PC-3 (cell line): ENCODE measurements at regions not wholly inside any gene's neighbourhood (a gene's known extent, or its start where the extent isn't known, plus 50 kb on each side); places are given as distances from the start of the nearest gene placed in this dataset.
"Not testable (repeated sequence)": the region's sequence is repeated elsewhere in the genome, so short reads cannot be mapped to it uniquely, and the experiment has no call there.

Experiments
- ATAC-seq: fragments of 200-7000 bp; cut with Tn5 transposase; 2 replicates; pipeline ENCODE4 v1.9.1; 2020; ENCODE audit warnings: mild to moderate bottlenecking, moderate library complexity
- BruUV-seq: library from RNA; stranded (reverse); fragments of 400-500 nt; replicated peaks from 2 replicates; lab custom pipeline; 2021; lab: Mats Ljungman, UMichigan
- CTCF ChIA-PET: fragments of 300-600 bp; sonication (Branson Sonifier 250); formaldehyde crosslinking; loops from one replicate; lab custom pipeline; 2022; ENCODE audit warnings: antibody characterized with exemption; lab: Charles Lee
- POLR2A ChIA-PET: fragments of 300-600 bp; sonication (Branson Sonifier 250); formaldehyde crosslinking; loops from one replicate; lab custom pipeline; 2022; ENCODE audit warnings: antibody characterized with exemption; ENCODE audit not compliant: unreplicated experiment; lab: Charles Lee
- DNase-seq: peaks from one replicate; pipeline ENCODE4 v3.0.0-alpha.2; 2015
- H2AFZ ChIP-seq: fragments of 300-600 bp; sonication (generic); 2 replicates; pipeline ENCODE4 v1.6.0; 2016; ENCODE audit warnings: antibody characterized with exemption, low read length
- H3F3A ChIP-seq: fragments of 300-600 bp; sonication (generic); one replicate; pipeline ENCODE4 v1.6.0; 2017; ENCODE audit warnings: antibody characterized with exemption, low read length, control low read depth, mild to moderate bottlenecking; ENCODE audit not compliant: unreplicated experiment
- H3K27ac ChIP-seq: fragments of 300-600 bp; sonication (generic); 2 replicates; pipeline ENCODE4 v1.5.1; 2016; ENCODE audit warnings: mild to moderate bottlenecking, low read length
- H3K27me3 ChIP-seq: fragments of 300-600 bp; sonication (generic); 2 replicates; pipeline ENCODE4 v1.6.1; 2016; ENCODE audit warnings: low read length, mixed read lengths
- H3K36me3 ChIP-seq: fragments of 300-600 bp; sonication (generic); 2 replicates; pipeline ENCODE4 v1.6.1; 2016; ENCODE audit warnings: low read depth, mixed run types, low read length, mixed read lengths
- H3K4me1 ChIP-seq: fragments of 300-600 bp; sonication (generic); 2 replicates; pipeline ENCODE4 v1.5.1; 2016; ENCODE audit warnings: low read length; ENCODE audit not compliant: insufficient read depth
- H3K4me2 ChIP-seq: fragments of 300-600 bp; sonication (generic); 2 replicates; pipeline ENCODE4 v1.6.0; 2016; ENCODE audit warnings: low read length
- H3K4me3 ChIP-seq: fragments of 300-600 bp; sonication (generic); 2 replicates; pipeline ENCODE4 v1.5.1; 2016; ENCODE audit warnings: mild to moderate bottlenecking, low read length, mixed read lengths
- H3K79me2 ChIP-seq: fragments of 300-600 bp; sonication (generic); 2 replicates; pipeline ENCODE4 v1.6.1; 2017; ENCODE audit warnings: low read length, mixed read lengths
- H3K9ac ChIP-seq: fragments of 300-600 bp; sonication (generic); 2 replicates; pipeline ENCODE4 v1.6.0; 2016; ENCODE audit warnings: mild to moderate bottlenecking, low read length
- H3K9me2 ChIP-seq: fragments of 300-600 bp; sonication (generic); replicated peaks from 2 replicates; pipeline ENCODE4 v1.6.1; 2016; ENCODE audit warnings: mixed run types, low read length, mixed read lengths
- H3K9me3 ChIP-seq: fragments of 300-600 bp; sonication (generic); 2 replicates; pipeline ENCODE4 v1.6.1; 2016; ENCODE audit warnings: low read length, mixed read lengths
- H4K20me1 ChIP-seq: fragments of 300-600 bp; sonication (generic); 2 replicates; pipeline ENCODE4 v1.6.1; 2016; ENCODE audit warnings: low read length, mixed read lengths
- CTCF ChIP-seq: fragments of 300-600 bp; sonication (generic); conservative IDR thresholded peaks from 2 replicates; pipeline ENCODE4 v1.5.1; 2017; ENCODE audit warnings: antibody characterized with exemption, low read depth, mild to moderate bottlenecking, low read length
- EZH2 ChIP-seq: fragments of 300-600 bp; sonication (generic); IDR thresholded peaks from one replicate; pipeline ENCODE4 v1.6.1; 2017; ENCODE audit warnings: antibody characterized with exemption, mild to moderate bottlenecking, low read length; ENCODE audit not compliant: unreplicated experiment
- EZH2phosphoT487 ChIP-seq: fragments of 300-600 bp; sonication (generic); IDR thresholded peaks from 2 replicates; pipeline ENCODE4 v1.6.1; 2018; ENCODE audit warnings: mild to moderate bottlenecking, antibody characterized with exemption, low read length, borderline replicate concordance
- intact Hi-C: fragments of 100-400 bp; cut with micrococcal nuclease; formaldehyde crosslinking; loops from 2 replicates; pipeline ENCODE4 v1.9.0; 2023

DNA sequence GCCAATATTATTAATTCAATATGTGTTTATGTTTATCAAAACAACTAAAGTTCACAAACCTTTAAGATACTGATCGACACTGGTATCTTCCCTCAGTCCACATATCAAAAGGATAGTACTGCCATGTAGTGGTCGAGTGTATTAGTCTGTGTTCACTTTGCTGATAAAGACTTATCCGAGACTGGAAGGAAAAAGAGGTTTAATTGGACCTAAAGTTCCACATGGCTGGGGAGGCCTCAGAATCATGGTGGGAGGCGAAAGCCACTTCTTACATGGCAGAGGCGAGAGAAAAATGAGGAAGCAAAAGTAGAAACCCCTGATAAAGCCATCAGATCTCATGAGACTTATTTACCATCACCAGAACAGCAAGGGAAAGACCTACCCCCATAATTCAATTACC is 325.4 kb upstream of the PHF14 start:
- no peak overlapping the region for H3K9ac ChIP-seq
- no peaks in the 10 kb centered on the region for H3K9me2 ChIP-seq
- no peaks in the 10 kb centered on the region for H3K79me2 ChIP-seq
- no peaks in the 10 kb centered on the region for H3K9me3 ChIP-seq
- no peak for ATAC-seq
- H3K27ac ChIP-seq: no peak overlapping the region
- BruUV-seq: no TSS peak
- H3F3A ChIP-seq: no peaks in the 10 kb centered on the region
- TF ChIP-seq EZH2 (no peak), CTCF (no peak), EZH2phosphoT487 (no peak)
- H4K20me1 ChIP-seq: no peaks in the 10 kb centered on the region
- no peak overlapping the region for H3K4me3 ChIP-seq
- POLR2A ChIA-PET: no interaction called here
- intact Hi-C loops: no loop called here
- no peaks in the 10 kb centered on the region for H3K36me3 ChIP-seq
- CTCF ChIA-PET: no interaction called here
- H2AFZ ChIP-seq: no peak overlapping the region
- H3K4me1 ChIP-seq: no peaks in the 10 kb centered on the region
- H3K27me3 ChIP-seq: no peaks in the 10 kb centered on the region
- no peak overlapping the region for H3K4me2 ChIP-seq
- DNase-seq: no peak

DNA sequence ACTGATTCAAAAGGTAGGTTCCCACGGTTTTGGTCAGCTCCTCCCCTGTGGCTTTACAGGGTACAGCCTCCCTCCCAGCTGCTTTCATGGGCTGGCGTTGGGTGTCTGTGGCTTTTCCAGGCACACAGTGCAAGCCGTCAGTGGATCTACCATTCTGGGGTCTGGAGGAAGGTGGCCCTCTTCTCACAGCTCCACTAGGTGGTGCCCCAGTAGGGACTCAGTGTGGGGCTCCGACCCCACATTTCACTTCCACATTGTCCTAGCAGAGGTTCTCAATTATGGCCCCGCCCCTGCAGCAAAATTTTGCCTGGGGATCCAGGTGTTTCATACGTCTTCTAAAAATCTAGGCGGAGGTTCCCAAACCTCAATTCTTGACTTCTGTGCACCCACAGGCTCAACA is 324.6 kb upstream of the PHF14 start:
- H3K27ac ChIP-seq, intact Hi-C loops, H3K9ac ChIP-seq, H3K4me1 ChIP-seq, ATAC-seq, H3F3A ChIP-seq, H4K20me1 ChIP-seq, H2AFZ ChIP-seq, H3K4me2 ChIP-seq, H3K36me3 ChIP-seq, H3K9me3 ChIP-seq, H3K4me3 ChIP-seq, BruUV-seq, H3K9me2 ChIP-seq, POLR2A ChIA-PET, H3K79me2 ChIP-seq, DNase-seq, H3K27me3 ChIP-seq, CTCF ChIA-PET: not testable (repeated sequence)

DNA sequence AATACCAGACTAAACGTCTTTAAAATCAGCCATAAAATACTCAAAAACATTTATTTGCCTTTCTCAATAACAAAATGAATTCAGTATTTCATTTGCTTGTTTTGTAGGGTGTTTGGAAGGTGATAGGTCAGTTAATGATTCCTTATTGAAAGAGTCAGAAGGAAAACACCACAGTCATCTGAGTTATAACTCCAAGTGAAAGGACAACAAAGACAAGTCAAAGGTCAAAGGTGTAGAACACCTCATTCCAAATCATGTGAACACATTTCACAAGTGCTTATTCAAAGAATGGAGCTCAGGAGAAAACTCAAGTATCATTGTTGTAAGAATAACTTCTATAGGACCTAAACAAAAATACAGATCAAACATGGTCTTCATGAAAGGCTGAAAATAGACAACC is 318.6 kb upstream of the PHF14 start:
- ChIA-PET POLR2A (no interaction called here), CTCF (no interaction called here)
- Histone ChIP-seq H3F3A (no peaks in the 10 kb centered on the region), H3K36me3 (no peaks in the 10 kb centered on the region), H3K27me3 (no peaks in the 10 kb centered on the region), H4K20me1 (no peaks in the 10 kb centered on the region), H3K9ac (no peak overlapping the region), H3K4me3 (no peak overlapping the region), H3K9me2 (no peaks in the 10 kb centered on the region), H3K9me3 (0 out of 2 replicates have a peak, but pooled peaks cover 6% of the 10 kb centered on the region), H2AFZ (no peak overlapping the region), H3K4me2 (no peak overlapping the region), H3K79me2 (no peaks in the 10 kb centered on the region), H3K27ac (no peak overlapping the region), H3K4me1 (no peaks in the 10 kb centered on the region)
- intact Hi-C loops: no loop called here
- ATAC-seq (no peak), DNase-seq (no peak)
- TF ChIP-seq EZH2phosphoT487: no peak
- TF ChIP-seq CTCF: no peak
- TF ChIP-seq EZH2: no peak
- BruUV-seq: no TSS peak
